HepG2 (cell line): ENCODE measurements at regions not wholly inside any gene's neighbourhood (a gene's known extent, or its start where the extent isn't known, plus 50 kb on each side); places are given as distances from the start of the nearest gene placed in this dataset.

Experiments used
- ATAC-seq: fragments of 200-7000 bp; cut with Tn5 transposase; 3 replicates; pipeline ENCODE4 v1.9.1; 2020; ENCODE audit warnings: mild to moderate bottlenecking, moderate library complexity
- BruUV-seq: library from RNA; stranded (reverse); fragments of 400-500 nt; replicated peaks from 2 replicates; lab custom pipeline; 2021; lab: Mats Ljungman, UMichigan
- CTCF ChIA-PET: fragments of 300-600 bp; formaldehyde crosslinking; extraction: SDS; loops from one replicate; lab custom pipeline; 2021; ENCODE audit warnings: low total read pairs, inconsistent platforms, low intra/inter-chr PET ratio; lab: Yijun Ruan, JAX
- POLR2A ChIA-PET: fragments of 350-600 bp; sonication (Branson Sonifier 250); formaldehyde crosslinking; loops from one replicate; lab custom pipeline; 2020; ENCODE audit warnings: antibody characterized with exemption, inconsistent platforms; lab: Yijun Ruan, JAX
- DNase-seq: peaks from one replicate; pipeline ENCODE4 v3.0.0-alpha.2; 2015; ENCODE audit warnings: low spot score
- FAIRE-seq: peaks from 3 replicates; lab custom pipeline; 2011; peaks lifted over from hg19 to GRCh38; lab: Jason Lieb, UNC
- H2AFZ ChIP-seq: one replicate; pipeline ENCODE4 v1.6.1; 2011; ENCODE audit warnings: low read length, inconsistent platforms
- H3K27ac ChIP-seq: fragments of 300-600 bp; 3 replicates; pipeline ENCODE4 v1.8.0; 2011; ENCODE audit warnings: mixed run types, mild to moderate bottlenecking, mixed read lengths, low read length, inconsistent platforms; ENCODE audit not compliant: insufficient read depth; ENCODE audit errors: extremely low read length
- H3K27me3 ChIP-seq, 2 experiments: fragments of 200-600 bp in 1 of 2; 2 replicates in 1 of 2; 3 replicates in 1 of 2; pipeline versions ENCODE4 v1.6.0 to v1.8.0; 2011; ENCODE audit warnings: low read length in 2 of 2, mild to moderate bottlenecking in 2 of 2, moderate library complexity in 2 of 2, inconsistent platforms in 1 of 2; ENCODE audit not compliant: insufficient read depth in 2 of 2, control insufficient read depth in 1 of 2
- H3K36me3 ChIP-seq, 2 experiments: fragments of 200-600 bp in 1 of 2; replicated peaks in 1 of 2; 2 replicates in 1 of 2; 3 replicates in 1 of 2; pipeline versions ENCODE4 v1.5.1 to v1.8.0; 2011; ENCODE audit warnings: low read length in 2 of 2, inconsistent platforms in 1 of 2; ENCODE audit not compliant: insufficient read depth in 2 of 2, control insufficient read depth in 1 of 2
- H3K4me1 ChIP-seq: 2 replicates; pipeline ENCODE4 v1.5.1; 2012; ENCODE audit warnings: low read length, inconsistent platforms; ENCODE audit not compliant: insufficient read depth
- H3K4me2 ChIP-seq: 2 replicates; pipeline ENCODE4 v1.6.0; 2011; ENCODE audit warnings: low read depth, low read length, inconsistent platforms
- H3K4me3 ChIP-seq, 3 experiments: fragments of 200-600 bp in 1 of 3; sonication (generic), shearing (Covaris generic) in 1 of 3; replicated peaks in 1 of 3; 2 replicates each; pipeline ENCODE4 v1.5.1; 2011 to 2016; ENCODE audit warnings: low read length in 3 of 3, inconsistent platforms in 2 of 3, low read depth in 2 of 3, mild to moderate bottlenecking in 2 of 3, control low read depth in 1 of 3, mixed read lengths in 1 of 3; ENCODE audit not compliant: insufficient read depth in 1 of 3
- H3K79me2 ChIP-seq: one replicate; pipeline ENCODE4 v1.6.1; 2011; ENCODE audit warnings: low read length, inconsistent platforms; ENCODE audit not compliant: insufficient read depth
- H3K9ac ChIP-seq: 2 replicates; pipeline ENCODE4 v1.6.0; 2011; ENCODE audit warnings: mild to moderate bottlenecking, low read depth, low read length, inconsistent platforms; ENCODE audit not compliant: insufficient read depth
- H3K9me3 ChIP-seq: 2 replicates; pipeline ENCODE4 v1.5.1; 2012; ENCODE audit warnings: mild to moderate bottlenecking, low read length
- H4K20me1 ChIP-seq: 2 replicates; pipeline ENCODE4 v1.6.0; 2011; ENCODE audit warnings: inconsistent platforms, mild to moderate bottlenecking, low read length, moderate library complexity; ENCODE audit not compliant: insufficient read depth
- CERS6 ChIP-seq: sonication (generic); formaldehyde crosslinking; IDR thresholded peaks from 2 replicates; pipeline ENCODE4 v1.5.0; 2020; ENCODE audit warnings: missing genetic modification reagents
- ELF4 ChIP-seq: sonication (generic); formaldehyde crosslinking; IDR thresholded peaks from 2 replicates; pipeline ENCODE4 v1.5.0; 2020; ENCODE audit warnings: missing genetic modification reagents, mild to moderate bottlenecking, moderate library complexity, borderline replicate concordance
- FOXC1 ChIP-seq: sonication (generic); formaldehyde crosslinking; IDR thresholded peaks from 2 replicates; pipeline ENCODE4 v1.8.0; 2022; ENCODE audit warnings: mild to moderate bottlenecking, missing genetic modification reagents, borderline replicate concordance
- FOXP1 ChIP-seq, 2 experiments: fragments of 450-650 bp in 1 of 2; IDR thresholded peaks; 2 replicates each; pipeline ENCODE4 v1.6.1; 2017 to 2018; ENCODE audit warnings: antibody characterized with exemption in 1 of 2
- GATA4 ChIP-seq: sonication (generic); IDR thresholded peaks from 2 replicates; pipeline ENCODE4 v1.6.1; 2016; ENCODE audit warnings: antibody characterized with exemption, low read depth, borderline replicate concordance
- MAFK ChIP-seq, 2 experiments: IDR thresholded peaks in 1 of 2; conservative IDR thresholded peaks in 1 of 2; 2 replicates each; pipeline ENCODE4 v1.6.1; 2011; ENCODE audit warnings: improper control_type of control experiment in 2 of 2, low read length in 2 of 2
- MEIS1 ChIP-seq: sonication (generic); formaldehyde crosslinking; IDR thresholded peaks from 2 replicates; pipeline ENCODE4 v1.9.0; 2021; ENCODE audit warnings: mild to moderate bottlenecking, missing genetic modification reagents, moderate library complexity, borderline replicate concordance
- NCOR1 ChIP-seq: fragments of 200-600 bp; sonication (generic); IDR thresholded peaks from 2 replicates; pipeline ENCODE4 v1.7.0; 2017; ENCODE audit warnings: antibody characterized with exemption, low read length, borderline replicate concordance
- NFKBIZ ChIP-seq: IDR thresholded peaks from 2 replicates; pipeline ENCODE4 v1.6.1; 2018; ENCODE audit warnings: missing genetic modification reagents, missing compliant biosample characterization
- U2AF2 ChIP-seq: fragments of 200-400 bp; formaldehyde crosslinking; IDR thresholded peaks from 2 replicates; pipeline ENCODE4 v1.6.1; 2017; ENCODE audit warnings: low read depth, mild to moderate bottlenecking, low read length
- ZNF354B ChIP-seq: sonication (generic); formaldehyde crosslinking; IDR thresholded peaks from 2 replicates; pipeline ENCODE4 v1.8.0; 2022; ENCODE audit warnings: mild to moderate bottlenecking, missing genetic modification reagents
- ZNF510 ChIP-seq: sonication (generic); formaldehyde crosslinking; IDR thresholded peaks from 2 replicates; pipeline ENCODE4 v1.4.0; 2020; ENCODE audit warnings: low read depth, mild to moderate bottlenecking, missing genetic modification reagents
- ZSCAN31 ChIP-seq: sonication (generic); formaldehyde crosslinking; IDR thresholded peaks from 2 replicates; pipeline ENCODE4 v1.5.0; 2020; ENCODE audit warnings: low read depth, mild to moderate bottlenecking, missing genetic modification reagents
- WGBS: methylation state at CpG from one replicate; pipeline ENCODE4 v1.1.6; 2017; ENCODE audit warnings: low lambda C conversion rate; 5-methylcytosine and 5-hydroxymethylcytosine counted together
- in situ Hi-C: cut with HindIII; loops from 2 replicates; pipeline ENCODE4 v1.10.0; 2017; ENCODE audit warnings: low pct_unique_long_range_greater_than_20kb; ENCODE audit not compliant: extremely low pct_ligation_motif_present
- intact Hi-C: fragments of 100-400 bp; cut with micrococcal nuclease; formaldehyde crosslinking; loops from one replicate; pipeline ENCODE4 v1.10.0; 2022; ENCODE audit not compliant: unreplicated experiment
- TF ChIP-seq, protein P1 (sequence below): sonication (generic); formaldehyde crosslinking; IDR thresholded peaks from 2 replicates; pipeline ENCODE4 v1.5.0; 2020; ENCODE audit warnings: missing genetic modification reagents
- TF ChIP-seq, protein P2 (sequence below): sonication (generic); formaldehyde crosslinking; IDR thresholded peaks from 2 replicates; pipeline ENCODE4 v1.4.0; 2020; ENCODE audit warnings: mild to moderate bottlenecking, missing genetic modification reagents
- TF ChIP-seq, protein P3 (sequence below): IDR thresholded peaks from 2 replicates; pipeline ENCODE4 v1.6.1; 2016; ENCODE audit warnings: missing compliant biosample characterization, missing genetic modification reagents, borderline replicate concordance

- no TSS peak for BruUV-seq
- no peaks in the 10 kb centered on the region for H3K4me1 ChIP-seq
- in situ Hi-C loops (no loop called here), intact Hi-C loops (no loop called here)
- H3K9me3 ChIP-seq: peaks cover 12% of the 10 kb centered on the region
- no peaks in the 10 kb centered on the region for H3K36me3 ChIP-seq
- no peak overlapping the region for H3K9ac ChIP-seq
- CTCF ChIA-PET: no interaction called here
- TF ChIP-seq, protein P1, sequence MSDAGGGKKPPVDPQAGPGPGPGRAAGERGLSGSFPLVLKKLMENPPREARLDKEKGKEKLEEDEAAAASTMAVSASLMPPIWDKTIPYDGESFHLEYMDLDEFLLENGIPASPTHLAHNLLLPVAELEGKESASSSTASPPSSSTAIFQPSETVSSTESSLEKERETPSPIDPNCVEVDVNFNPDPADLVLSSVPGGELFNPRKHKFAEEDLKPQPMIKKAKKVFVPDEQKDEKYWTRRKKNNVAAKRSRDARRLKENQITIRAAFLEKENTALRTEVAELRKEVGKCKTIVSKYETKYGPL (CRISPR knock-in tag): no peak
- TF ChIP-seq ZNF510 (no peak), MEIS1 (no peak), ZNF354B (CRISPR knock-in tag) (no peak), CERS6 (CRISPR knock-in tag) (no peak), ELF4 (CRISPR knock-in tag) (no peak), FOXP1 (IDR thresholded peaks at IDR 0.05) (no peak), FOXP1 (CRISPR knock-in tag; IDR thresholded peaks at IDR 0.05) (no peak), FOXC1 (CRISPR knock-in tag) (no peak), U2AF2 (no peak), ZSCAN31 (CRISPR knock-in tag) (no peak), GATA4 (no peak), NCOR1 (no peak), MAFK (conservative IDR thresholded peaks at IDR 0.05 in 1 of 2, IDR thresholded peaks at IDR 0.05 in 1 of 2; ENCODE audit: low read length in 2 of 2) (no peak), NFKBIZ (CRISPR knock-in tag) (no peak)
- TF ChIP-seq, protein P2, sequence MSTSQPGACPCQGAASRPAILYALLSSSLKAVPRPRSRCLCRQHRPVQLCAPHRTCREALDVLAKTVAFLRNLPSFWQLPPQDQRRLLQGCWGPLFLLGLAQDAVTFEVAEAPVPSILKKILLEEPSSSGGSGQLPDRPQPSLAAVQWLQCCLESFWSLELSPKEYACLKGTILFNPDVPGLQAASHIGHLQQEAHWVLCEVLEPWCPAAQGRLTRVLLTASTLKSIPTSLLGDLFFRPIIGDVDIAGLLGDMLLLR (CRISPR knock-in tag): no peak
- TF ChIP-seq, protein P3, sequence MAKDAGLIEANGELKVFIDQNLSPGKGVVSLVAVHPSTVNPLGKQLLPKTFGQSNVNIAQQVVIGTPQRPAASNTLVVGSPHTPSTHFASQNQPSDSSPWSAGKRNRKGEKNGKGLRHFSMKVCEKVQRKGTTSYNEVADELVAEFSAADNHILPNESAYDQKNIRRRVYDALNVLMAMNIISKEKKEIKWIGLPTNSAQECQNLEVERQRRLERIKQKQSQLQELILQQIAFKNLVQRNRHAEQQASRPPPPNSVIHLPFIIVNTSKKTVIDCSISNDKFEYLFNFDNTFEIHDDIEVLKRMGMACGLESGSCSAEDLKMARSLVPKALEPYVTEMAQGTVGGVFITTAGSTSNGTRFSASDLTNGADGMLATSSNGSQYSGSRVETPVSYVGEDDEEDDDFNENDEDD (CRISPR knock-in tag): no peak
- TF ChIP-seq, all 625 proteins: peak for 0
- POLR2A ChIA-PET: no interaction called here
- ATAC-seq: no peak
- H3K4me2 ChIP-seq: no peak overlapping the region
- no peak for DNase-seq
- H3K27me3 ChIP-seq: no peaks in the 10 kb centered on the region; a peak in 1 of 5 replicates
- H3K27ac ChIP-seq: no peak overlapping the region
- FAIRE-seq: no peak
- H4K20me1 ChIP-seq: no peaks in the 10 kb centered on the region
- no peaks in the 10 kb centered on the region for H3K79me2 ChIP-seq
- H3K4me3 ChIP-seq: no peak overlapping the region
- no peak overlapping the region for H2AFZ ChIP-seq
- 5% methylated on average over 8 of the region's 8 CpGs for WGBS
Measured at GRCh38 chr22:26933105-26933590, 275.8 kb downstream of the MIAT start.
